Caco-2 (cell line): ENCODE measurements at regions not wholly inside any gene's neighbourhood (a gene's known extent, or its start where the extent isn't known, plus 50 kb on each side); places are given as distances from the start of the nearest gene placed in this dataset.
"Not testable (repeated sequence)": the region's sequence is repeated elsewhere in the genome, so short reads cannot be mapped to it uniquely, and the experiment has no call there.

Source experiments
- BruUV-seq: library from RNA; stranded (reverse); fragments of 400-500 nt; replicated peaks from 2 replicates; lab custom pipeline; 2021; lab: Mats Ljungman, UMichigan
- CTCF ChIA-PET: fragments of 300-600 bp; sonication (Branson Sonifier 250); formaldehyde crosslinking; loops from one replicate; lab custom pipeline; 2022; ENCODE audit warnings: antibody characterized with exemption; lab: Charles Lee
- POLR2A ChIA-PET: fragments of 300-600 bp; sonication (Branson Sonifier 250); formaldehyde crosslinking; loops from one replicate; lab custom pipeline; 2022; ENCODE audit warnings: antibody characterized with exemption; lab: Charles Lee
- DNase-seq, 2 experiments: peaks; one replicate each; pipeline versions ENCODE4 v3.0.0 to v3.0.0-alpha.2; 2020 to 2022
- H3K27me3 ChIP-seq: replicated peaks from 2 replicates; pipeline ENCODE4 v1.6.0; 2011; ENCODE audit warnings: low read length; ENCODE audit not compliant: control insufficient read depth, insufficient read depth
- H3K36me3 ChIP-seq: 2 replicates; pipeline ENCODE4 v1.5.1; 2011; ENCODE audit warnings: low read length; ENCODE audit not compliant: control insufficient read depth, insufficient read depth
- H3K4me1 ChIP-seq: fragments of 250-450 bp; sonication (Bioruptor Pico); 2 replicates; pipeline ENCODE4 v1.5.1; 2020; ENCODE audit warnings: mild to moderate bottlenecking
- H3K4me3 ChIP-seq: 2 replicates; pipeline ENCODE4 v1.5.1; 2011; ENCODE audit warnings: low read depth, mild to moderate bottlenecking, control low read depth, low read length
- H3K9me3 ChIP-seq: fragments of 250-450 bp; sonication (Bioruptor Pico); 2 replicates; pipeline ENCODE4 v1.5.1; 2020; ENCODE audit warnings: mild to moderate bottlenecking, moderate library complexity
- H3K27ac Mint-ChIP-seq: one replicate; pipeline ENCODE4 v1.8.0; 2022; ENCODE audit warnings: mixed read lengths; ENCODE audit not compliant: unreplicated experiment
- H3K27me3 Mint-ChIP-seq: one replicate; pipeline ENCODE4 v1.8.0; 2022; ENCODE audit warnings: mixed read lengths; ENCODE audit not compliant: insufficient read depth, unreplicated experiment
- H3K36me3 Mint-ChIP-seq: one replicate; pipeline ENCODE4 v1.8.0; 2022; ENCODE audit warnings: mild to moderate bottlenecking, mixed read lengths; ENCODE audit not compliant: insufficient read depth, unreplicated experiment
- H3K4me1 Mint-ChIP-seq: one replicate; pipeline ENCODE4 v1.8.0; 2022; ENCODE audit warnings: low read depth, mixed read lengths; ENCODE audit not compliant: unreplicated experiment
- H3K4me3 Mint-ChIP-seq: one replicate; pipeline ENCODE4 v1.8.0; 2022; ENCODE audit warnings: mild to moderate bottlenecking, moderate library complexity, mixed read lengths; ENCODE audit not compliant: unreplicated experiment
- H3K9me3 Mint-ChIP-seq: one replicate; pipeline ENCODE4 v1.8.0; 2022; ENCODE audit warnings: mixed read lengths; ENCODE audit not compliant: unreplicated experiment
- CTCF ChIP-seq, 2 experiments: fragments of 200-600 bp in 1 of 2; IDR thresholded peaks; 1 replicate in 1 of 2; 2 replicates in 1 of 2; pipeline versions ENCODE4 v1.5.1 to v1.8.0; 2011 to 2022; ENCODE audit warnings: antibody characterized with exemption in 1 of 2, control low read depth in 1 of 2, inconsistent platforms in 1 of 2, low read depth in 1 of 2, low read length in 1 of 2, mild to moderate bottlenecking in 1 of 2, moderate library complexity in 1 of 2; ENCODE audit not compliant: insufficient read depth in 1 of 2, severe bottlenecking in 1 of 2, unreplicated experiment in 1 of 2
- intact Hi-C: fragments of 100-400 bp; cut with micrococcal nuclease; formaldehyde crosslinking; loops from one replicate; pipeline ENCODE4 v1.10.0; 2022; ENCODE audit not compliant: unreplicated experiment

DNA sequence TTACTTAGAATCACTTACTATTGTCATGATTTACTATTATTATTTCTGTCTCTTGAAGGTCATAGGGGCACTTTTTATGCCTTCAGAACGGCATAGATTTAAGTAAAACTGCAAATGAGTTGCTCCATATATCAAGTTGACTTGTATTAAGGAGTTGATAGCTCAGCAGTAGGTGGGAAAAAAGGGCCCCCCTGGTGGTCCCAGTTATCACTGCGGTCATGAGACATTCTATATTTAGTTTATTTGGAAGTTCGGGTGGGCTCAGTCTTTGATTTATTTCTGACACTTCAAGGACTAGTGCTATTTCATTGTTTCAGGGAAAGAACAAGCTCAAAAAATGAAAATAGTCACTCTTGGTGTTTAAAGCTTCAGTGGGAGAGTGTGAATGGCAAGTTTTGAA is 159.3 kb downstream of the SLC24A2 start:
- ChIA-PET CTCF (no interaction called here), POLR2A (no interaction called here)
- Mint-ChIP-seq H3K27ac (no peak overlapping the region), H3K27me3 (peaks cover 9% of the 10 kb centered on the region), H3K4me1 (no peaks in the 10 kb centered on the region), H3K9me3 (no peaks in the 10 kb centered on the region), H3K36me3 (no peaks in the 10 kb centered on the region), H3K4me3 (no peak overlapping the region)
- no peaks in the 10 kb centered on the region for H3K9me3 ChIP-seq
- H3K36me3 ChIP-seq, result no peaks in the 10 kb centered on the region
- BruUV-seq, result no TSS peak
- H3K4me1 ChIP-seq, result no peaks in the 10 kb centered on the region
- TF ChIP-seq CTCF (IDR thresholded peaks at IDR 0.05; ENCODE audit: insufficient read depth in 1 of 2, low read depth in 1 of 2, low read length in 1 of 2, severe bottlenecking in 1 of 2, unreplicated experiment in 1 of 2), result no peak
- intact Hi-C loops, result no loop called here
- H3K4me3 ChIP-seq, result no peak overlapping the region
- no peak for DNase-seq
- no peaks in the 10 kb centered on the region for H3K27me3 ChIP-seq

DNA sequence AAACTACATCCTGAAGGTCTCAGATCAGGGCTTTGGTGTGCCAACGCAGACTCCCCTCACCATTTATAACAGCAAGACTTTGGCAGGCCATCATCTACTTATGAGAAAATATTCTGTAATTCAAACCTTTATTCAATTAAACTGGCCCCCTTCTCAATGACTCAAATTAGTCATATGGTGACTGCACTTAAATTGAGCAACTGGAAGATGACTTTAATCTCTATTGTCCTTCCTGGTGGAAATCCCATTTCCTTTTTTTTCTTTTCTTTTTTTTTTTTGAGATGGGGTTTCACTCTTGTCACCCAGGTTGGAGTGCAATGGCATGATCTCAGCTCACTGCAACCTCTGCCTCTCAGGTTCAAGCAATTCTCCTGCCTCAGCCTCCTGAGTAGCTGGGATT is 163.4 kb downstream of the SLC24A2 start:
- H3K27me3 ChIP-seq, H3K36me3 Mint-ChIP-seq, H3K36me3 ChIP-seq, H3K4me3 Mint-ChIP-seq, H3K4me1 Mint-ChIP-seq, BruUV-seq, H3K4me1 ChIP-seq, H3K27ac Mint-ChIP-seq, DNase-seq, intact Hi-C loops, H3K27me3 Mint-ChIP-seq, POLR2A ChIA-PET, CTCF ChIA-PET, H3K4me3 ChIP-seq, H3K9me3 ChIP-seq, H3K9me3 Mint-ChIP-seq: not testable (repeated sequence)

DNA sequence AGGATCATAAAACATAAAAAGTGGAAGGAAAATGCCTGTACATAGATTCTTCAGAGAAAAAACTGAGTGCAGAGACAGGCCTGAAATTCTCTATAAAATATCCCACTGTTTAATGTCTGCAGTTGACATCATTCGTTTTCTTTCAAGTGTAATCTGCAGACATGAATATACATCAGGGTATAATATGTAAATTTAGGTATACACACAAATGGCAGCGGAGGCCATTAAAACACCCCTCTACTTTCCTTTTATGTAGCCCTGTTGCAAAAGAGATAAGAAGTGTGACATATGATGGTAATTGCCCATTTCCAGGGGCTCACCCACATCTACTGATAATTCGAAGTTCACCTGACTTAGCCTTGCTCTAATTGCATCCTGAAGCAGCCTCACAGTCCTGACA is 164.3 kb downstream of the SLC24A2 start:
- Mint-ChIP-seq H3K27ac (no peak overlapping the region), H3K27me3 (peaks cover 8% of the 10 kb centered on the region), H3K9me3 (no peaks in the 10 kb centered on the region), H3K4me1 (no peaks in the 10 kb centered on the region), H3K4me3 (no peak overlapping the region), H3K36me3 (no peaks in the 10 kb centered on the region)
- TF ChIP-seq CTCF (IDR thresholded peaks at IDR 0.05; ENCODE audit: insufficient read depth in 1 of 2, low read depth in 1 of 2, low read length in 1 of 2, severe bottlenecking in 1 of 2, unreplicated experiment in 1 of 2), result no peak
- no TSS peak for BruUV-seq
- no peaks in the 10 kb centered on the region for H3K27me3 ChIP-seq
- ChIA-PET CTCF (no interaction called here), POLR2A (no interaction called here)
- DNase-seq, result no peak
- no peaks in the 10 kb centered on the region for H3K4me1 ChIP-seq
- no peaks in the 10 kb centered on the region for H3K36me3 ChIP-seq
- no peaks in the 10 kb centered on the region for H3K9me3 ChIP-seq
- H3K4me3 ChIP-seq, result no peak overlapping the region
- intact Hi-C loops, result no loop called here

DNA sequence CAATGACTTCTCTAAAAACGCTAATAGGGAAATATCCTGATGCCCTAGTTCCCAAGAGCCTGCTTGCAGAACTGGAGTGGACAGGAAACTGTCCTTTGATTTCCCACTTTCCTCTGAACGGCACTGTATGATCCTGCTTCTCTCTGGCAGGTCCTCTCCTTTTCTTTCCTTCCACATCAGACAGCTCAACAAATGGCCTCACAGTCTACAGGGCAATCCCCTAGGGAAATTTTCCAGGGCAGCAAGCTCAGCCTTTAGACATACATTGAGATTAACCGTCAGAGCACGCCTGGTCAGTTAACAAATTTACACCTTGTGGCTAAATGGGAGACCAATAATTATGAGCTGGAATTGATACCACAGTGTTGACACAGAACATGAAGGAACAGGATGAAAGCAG is 164.9 kb downstream of the SLC24A2 start:
- Histone ChIP-seq H3K36me3 (no peaks in the 10 kb centered on the region), H3K9me3 (no peaks in the 10 kb centered on the region), H3K4me1 (no peaks in the 10 kb centered on the region), H3K27me3 (no peaks in the 10 kb centered on the region), H3K4me3 (no peak overlapping the region)
- H3K27me3 Mint-ChIP-seq, result peaks cover 8% of the 10 kb centered on the region
- no peak overlapping the region for H3K4me3 Mint-ChIP-seq
- H3K36me3 Mint-ChIP-seq, result no peaks in the 10 kb centered on the region
- CTCF ChIA-PET, result no interaction called here
- H3K9me3 Mint-ChIP-seq, result no peaks in the 10 kb centered on the region
- no peak for TF ChIP-seq CTCF (IDR thresholded peaks at IDR 0.05; ENCODE audit: insufficient read depth in 1 of 2, low read depth in 1 of 2, low read length in 1 of 2, severe bottlenecking in 1 of 2, unreplicated experiment in 1 of 2)
- intact Hi-C loops, result no loop called here
- H3K27ac Mint-ChIP-seq, result no peak overlapping the region
- BruUV-seq, result no TSS peak
- POLR2A ChIA-PET, result no interaction called here
- no peak for DNase-seq
- no peaks in the 10 kb centered on the region for H3K4me1 Mint-ChIP-seq
